GM18907 (cell line): ENCODE measurements at regions not wholly inside any gene's neighbourhood (a gene's known extent, or its start where the extent isn't known, plus 50 kb on each side); places are given as distances from the start of the nearest gene placed in this dataset.

ENCODE experiments used
- ATAC-seq: cut with Tn5 transposase; IDR thresholded peaks from one replicate; pipeline ENCODE4 v1.9.1; 2021; ENCODE audit warnings: mild to moderate bottlenecking, moderate library complexity; ENCODE audit not compliant: unreplicated experiment

DNA sequence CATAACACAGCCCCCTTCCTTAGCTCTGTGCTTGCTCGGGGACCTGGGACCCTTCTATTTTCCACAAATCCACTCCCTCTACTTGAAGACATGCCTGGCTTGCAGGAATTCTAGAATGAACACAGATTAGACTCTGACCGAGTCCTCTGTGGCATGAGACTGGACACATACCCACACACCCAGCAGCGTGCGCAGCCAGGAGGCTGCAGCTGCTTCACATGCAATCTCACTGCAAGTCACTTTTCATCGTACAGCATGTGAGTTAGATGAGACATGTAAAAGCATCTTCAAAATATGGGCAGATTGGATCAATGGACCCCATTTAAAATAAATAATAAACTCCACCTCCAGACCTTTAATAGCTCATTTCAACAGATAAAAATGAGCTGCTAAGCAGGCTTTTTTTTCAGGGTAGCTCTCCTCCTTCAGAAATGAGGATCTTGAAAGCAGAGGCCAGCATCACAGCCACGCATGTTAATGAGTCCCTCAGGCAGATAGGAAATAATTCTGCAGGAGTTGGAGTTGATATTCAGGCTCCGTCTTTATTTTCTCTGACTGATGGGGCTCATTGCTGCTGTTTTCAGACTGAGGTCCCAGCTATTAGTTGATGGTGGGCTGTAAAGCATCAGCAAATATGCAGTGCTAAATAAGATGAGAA, 215.1 kb upstream of the GGTLC1 start:
- ATAC-seq = no peak

DNA sequence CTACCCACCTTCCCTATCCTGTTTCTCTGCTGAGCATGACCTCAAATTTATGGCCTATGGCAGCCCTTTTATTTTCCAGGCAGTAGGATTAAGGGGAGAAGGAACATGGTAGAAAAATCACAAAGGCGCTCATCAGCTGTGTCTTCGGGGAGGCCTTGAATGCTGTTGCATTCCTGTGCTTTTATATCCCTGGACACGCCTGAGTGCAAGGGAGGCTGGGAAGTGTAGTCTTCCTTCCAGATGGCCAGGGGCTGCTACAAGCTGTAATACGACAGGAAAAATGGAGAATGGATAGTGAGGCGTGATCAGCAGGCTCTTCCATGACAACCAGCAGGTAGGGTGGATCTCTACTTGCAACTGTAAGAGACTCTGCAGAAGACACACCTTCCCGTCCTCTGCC, 210.9 kb upstream of the GGTLC1 start:
- no peak for ATAC-seq

DNA sequence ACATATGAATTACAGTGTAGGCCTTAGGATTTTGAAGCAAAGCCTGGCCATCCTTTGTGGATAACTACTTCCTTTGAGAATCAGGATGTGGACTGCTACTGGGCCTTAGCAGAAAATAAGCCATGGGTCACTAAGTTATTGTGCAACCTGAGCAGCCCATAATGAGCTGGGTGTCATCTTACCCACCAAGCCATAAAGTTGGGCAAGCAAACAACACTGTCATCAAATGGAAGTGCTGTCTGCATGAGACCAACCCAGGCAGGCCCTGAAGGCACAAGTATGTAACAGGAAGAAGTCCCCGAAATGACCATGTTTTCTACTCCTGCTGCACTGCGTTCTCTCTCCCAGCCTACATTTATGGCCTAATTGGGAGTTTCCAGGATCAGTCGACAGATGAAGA, 205.6 kb upstream of the GGTLC1 start:
- no peak for ATAC-seq

DNA sequence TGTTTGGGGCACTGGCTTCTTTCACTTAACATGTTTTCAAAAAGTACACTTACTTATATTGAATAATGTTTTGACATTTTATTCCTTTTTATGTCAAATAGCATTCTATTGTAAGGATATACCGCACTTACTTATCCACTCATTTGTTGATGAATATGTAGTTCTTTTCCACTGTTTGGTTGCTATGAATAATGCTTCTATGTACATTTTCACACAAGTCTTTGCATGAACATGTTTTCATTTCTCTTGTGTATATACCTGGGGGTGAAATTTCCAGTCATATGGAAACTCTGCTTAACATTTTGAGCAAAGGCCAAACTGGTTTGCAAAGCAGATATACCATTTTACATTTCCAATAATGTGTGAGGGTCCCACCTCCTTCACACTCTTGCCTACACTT, 202.3 kb upstream of the GGTLC1 start:
- no peak for ATAC-seq

DNA sequence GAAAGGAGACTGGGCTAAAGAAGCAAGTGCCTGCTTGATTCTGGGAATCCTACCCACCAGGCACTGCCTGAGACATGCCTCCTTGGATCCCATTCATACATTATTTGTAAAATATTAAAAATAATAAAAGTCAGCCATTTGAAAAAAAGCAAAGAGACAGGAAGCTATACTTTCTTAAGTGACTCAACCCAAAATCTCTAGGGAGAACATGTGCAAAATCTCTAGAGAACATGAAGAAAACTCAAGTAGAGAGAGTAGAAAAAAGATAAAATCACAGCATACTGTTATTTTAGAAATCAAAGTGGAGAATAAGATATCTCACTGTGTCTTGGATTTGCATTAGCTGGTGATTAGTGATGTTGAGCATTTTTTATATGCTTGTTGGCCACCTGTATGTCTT, 197.2 kb upstream of the GGTLC1 start:
- ATAC-seq = no peak

DNA sequence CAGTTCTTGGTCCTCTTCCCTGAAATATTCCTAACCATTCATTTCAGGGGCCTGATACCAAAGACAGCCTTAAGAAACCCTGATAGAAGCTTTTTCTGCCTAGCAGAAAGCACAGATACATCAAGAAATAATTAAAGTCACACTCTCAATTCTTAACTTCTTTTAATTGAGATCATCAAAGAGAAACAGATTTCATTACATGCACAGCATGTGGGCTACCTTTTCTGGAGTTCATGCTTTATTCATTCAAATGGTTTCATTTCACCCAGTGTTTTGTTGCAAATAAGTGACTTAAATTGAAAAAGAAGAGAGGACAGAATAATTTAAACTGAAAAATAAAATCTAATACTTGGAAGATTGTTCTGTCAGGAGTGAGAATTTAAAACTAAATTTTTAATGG, 192.6 kb upstream of the GGTLC1 start:
- ATAC-seq = no peak

DNA sequence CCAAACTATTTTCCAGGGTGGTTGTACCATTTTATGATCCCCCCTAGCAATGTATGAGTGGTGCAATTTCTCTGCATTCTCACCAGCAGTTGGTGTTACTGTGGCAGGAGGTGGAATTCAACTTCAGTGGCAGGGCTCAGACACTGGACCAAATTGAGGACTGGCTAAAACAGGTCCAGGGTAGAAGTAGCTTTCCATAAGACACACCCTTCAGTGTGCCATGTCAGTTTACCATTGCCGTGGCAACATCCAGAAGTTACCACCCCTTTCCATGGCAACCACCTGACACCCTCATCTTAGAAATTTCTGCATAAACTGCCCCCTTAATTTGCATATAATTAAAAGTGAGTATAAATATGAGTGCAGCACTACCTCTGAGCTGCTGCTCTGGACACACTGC, 180.7 kb upstream of the GGTLC1 start:
- no peak for ATAC-seq

DNA sequence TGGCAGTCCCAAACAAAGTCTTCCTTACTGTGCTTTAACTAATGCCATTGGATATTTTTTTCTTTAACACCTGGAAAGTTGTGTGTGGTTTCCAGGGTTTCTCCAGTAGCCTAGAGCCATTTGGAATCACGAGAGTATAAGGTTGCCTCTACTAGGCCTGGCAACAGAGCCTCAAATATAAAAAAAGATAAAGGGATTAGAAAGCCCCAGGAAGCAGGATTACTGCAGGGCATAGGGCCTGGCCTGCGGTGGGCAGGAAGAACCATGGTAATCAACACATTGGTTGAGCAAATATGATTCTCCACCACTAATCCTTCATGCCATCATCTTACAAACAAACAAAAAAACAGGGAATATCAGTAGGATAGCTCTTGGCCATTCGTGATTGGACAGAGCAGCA, 177.8 kb upstream of the GGTLC1 start:
- no peak for ATAC-seq

DNA sequence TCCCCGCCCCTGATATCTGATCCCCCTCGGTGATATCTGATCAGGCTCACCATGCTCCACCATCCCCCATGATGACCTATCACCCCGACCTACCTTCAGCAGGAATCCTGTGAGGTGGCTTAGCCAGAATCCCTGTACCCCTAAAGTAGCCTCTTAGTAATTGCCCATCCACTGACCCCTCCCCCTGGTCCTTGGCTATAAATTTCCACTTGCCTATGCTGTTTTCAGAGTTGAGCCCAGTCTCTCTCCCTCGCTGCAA, 177.5 kb upstream of the GGTLC1 start:
- ATAC-seq = no peak

DNA sequence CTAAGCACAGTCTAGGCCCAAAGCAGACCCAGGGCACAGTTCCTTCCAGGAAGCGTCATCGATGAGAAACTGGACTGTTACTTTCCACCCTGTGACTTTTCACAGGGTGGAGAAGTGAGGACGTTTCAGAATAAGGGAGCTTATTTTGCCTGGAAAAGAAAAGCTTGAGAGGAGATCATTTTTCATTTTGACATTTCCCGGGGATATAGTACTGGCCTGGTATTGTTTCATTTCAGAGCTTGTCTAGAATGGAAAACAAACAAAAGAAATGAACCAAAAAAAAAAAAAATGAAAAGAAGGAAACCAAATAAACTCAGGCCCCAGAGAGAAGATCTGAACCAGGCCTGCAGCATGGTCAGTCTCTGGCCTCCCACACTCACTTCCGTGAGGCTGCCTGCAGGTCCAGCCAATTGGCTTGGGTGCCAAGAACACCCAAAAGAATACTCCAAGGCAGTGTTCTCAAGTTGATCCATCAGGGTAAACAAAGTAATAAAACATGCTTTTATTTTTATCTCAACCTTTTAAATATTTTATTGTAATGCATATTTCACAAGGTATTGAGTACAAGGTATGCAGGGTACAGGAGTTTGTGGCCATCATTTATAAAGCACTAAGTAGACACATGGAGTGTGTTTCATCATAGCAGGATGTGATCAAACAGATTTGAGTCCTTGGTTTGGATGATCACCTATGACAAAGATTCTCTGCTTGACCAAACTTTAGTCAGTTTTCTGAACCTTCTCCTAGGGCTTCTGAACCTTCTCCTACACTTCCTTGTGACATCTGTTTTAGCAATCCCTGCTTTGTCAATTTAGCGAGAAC, 176.9 kb upstream of the GGTLC1 start:
- ATAC-seq = no peak

DNA sequence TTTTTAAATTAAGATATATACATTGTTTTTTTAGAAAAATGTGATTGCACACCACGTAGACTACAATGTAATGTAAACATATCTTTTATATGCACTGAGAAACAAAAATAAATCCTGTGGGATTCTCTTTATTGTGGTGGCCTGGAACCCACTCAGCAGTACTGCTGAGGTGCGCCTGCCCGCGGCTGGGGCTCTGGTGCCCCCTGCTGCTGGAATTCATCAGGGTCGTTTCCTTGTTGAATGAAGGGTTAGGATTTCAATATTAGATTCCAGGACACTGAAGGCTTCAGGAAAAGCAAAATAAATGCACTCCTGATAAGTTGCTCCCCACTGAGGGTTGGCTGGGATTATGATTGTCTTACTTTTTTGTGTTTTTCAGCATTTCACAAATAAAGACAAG, 175.8 kb upstream of the GGTLC1 start:
- ATAC-seq = no peak

DNA sequence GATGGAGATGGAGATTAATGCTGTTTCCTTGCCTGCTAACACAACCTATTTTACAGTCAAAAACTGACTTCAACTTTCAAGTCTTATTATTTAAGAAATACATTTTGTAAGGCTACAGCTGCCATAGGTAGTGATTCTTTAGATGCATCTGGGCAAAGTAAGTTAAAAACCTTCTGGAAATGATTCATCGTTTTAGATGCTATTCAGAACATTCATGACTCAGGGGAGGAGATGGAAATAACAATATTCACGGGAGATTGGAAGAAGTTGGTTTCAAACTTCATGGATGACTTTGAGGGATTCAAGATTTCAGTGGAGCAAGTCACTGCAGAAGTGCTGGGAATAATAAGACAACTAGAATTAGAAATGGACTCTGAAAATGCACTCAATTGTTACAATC, 174.9 kb upstream of the GGTLC1 start:
- no peak for ATAC-seq

DNA sequence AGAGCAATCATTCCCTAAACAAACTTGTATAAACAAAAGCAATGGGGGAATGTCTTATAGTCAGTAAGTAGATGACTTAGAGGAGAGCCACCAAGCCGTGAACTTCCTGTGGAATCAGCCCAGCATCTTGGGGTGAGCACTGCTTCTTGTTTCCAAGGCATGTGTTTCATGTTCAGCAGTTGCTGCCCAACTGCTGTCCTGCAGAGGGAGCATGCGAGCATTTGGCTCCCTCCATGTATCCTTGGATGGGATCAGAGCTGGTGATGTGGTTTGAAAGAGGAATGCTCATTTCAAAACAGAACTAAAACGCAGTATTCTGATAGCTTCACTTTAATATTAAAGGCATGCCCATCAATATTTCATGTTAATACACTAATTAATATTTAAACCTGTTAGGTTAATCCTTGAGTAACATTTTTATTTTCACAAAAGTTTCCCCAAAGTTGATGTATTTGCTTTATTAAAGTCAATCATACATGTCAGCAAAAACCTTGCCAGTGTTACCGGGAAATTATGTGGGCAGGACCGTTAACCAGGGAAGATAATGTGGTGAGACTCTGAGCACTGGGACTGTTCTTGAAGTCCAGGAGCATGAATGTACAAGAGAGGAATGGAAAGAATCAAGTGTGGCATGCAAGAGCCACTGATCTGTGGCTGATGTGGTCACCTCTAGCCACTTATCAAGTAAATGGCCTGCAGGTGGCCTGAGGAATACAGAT, 172.1 kb upstream of the GGTLC1 start:
- ATAC-seq = no peak

DNA sequence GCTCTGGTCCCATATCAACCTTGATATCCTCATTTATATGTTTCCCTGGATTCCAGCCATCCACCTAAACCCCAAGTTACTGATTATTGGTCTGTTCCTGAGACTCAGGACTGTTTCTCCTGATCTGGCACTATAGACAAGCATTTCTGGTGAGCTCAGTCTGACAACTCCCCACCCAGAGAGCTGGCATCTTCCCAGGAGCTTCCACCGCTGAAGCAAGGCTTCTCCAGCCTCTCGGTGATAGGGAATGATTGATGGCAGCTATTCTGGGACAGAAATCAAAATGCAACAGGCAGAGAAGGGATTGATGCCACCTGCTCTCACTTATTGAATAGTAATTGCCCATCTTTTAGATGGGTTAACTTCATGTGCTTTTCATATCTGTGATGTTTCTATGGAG, 169.7 kb upstream of the GGTLC1 start:
- ATAC-seq = no peak

DNA sequence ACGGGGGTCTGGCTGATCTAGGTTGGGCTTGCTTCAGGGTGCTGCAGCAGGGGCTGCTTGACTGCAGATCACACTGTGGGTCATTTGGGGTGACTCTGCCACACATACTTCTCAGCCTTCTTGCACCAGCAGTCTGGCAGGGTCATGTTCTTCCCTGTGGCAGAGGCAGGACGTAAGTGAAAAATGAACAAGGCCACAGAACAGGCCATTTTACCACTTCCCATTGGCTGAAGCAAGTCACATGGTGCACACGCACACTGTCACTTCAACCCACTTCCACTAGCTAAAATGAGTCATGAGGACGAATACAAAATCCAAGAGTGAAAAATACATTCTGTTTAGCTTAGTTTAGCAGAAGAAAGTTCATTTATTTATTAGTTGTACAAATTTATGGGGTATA, 168.6 kb upstream of the GGTLC1 start:
- no peak for ATAC-seq

DNA sequence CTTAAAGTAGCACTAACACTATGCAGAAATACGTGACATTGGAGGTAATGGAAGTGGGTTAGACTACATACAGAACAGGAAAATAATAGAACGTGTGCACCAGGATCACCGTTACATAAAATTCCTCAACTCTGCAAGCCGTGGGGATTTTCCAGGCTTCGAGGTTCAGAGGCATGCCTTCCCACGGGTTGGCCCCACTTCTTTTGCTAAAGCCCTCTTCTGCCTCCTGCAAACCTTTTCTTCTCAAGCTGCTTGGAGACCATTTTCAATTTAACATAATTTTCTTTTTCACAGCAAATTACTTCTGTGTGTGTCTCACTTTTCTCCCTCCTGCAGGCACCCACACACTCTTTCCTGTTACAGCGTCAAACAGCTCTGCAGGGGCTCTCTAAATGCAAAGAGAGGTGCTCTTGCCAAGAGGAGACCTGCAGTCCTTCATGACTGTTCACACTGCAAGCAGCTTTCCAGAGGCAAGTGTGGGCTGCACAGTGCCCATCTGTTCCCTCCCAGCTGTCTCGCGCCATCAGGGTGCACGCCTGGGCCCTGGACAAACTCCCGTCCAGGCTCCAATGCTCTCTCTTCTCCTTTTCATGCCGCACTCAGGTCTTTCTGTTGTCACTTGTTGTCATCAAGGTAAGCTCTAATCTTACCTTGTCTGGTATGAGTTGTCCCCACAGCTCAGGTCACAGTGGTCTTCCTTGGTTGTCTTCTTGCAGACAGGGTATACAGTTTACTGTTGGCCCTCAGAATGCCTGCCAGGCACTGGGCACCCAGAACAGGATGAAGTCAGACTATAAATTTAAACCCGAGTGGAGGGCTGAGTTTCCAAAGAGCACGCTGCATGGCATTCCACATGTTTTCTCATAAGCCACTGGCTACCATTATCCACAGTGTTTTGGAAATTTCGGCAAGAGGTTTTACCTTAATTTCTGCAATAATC, 164.8 kb upstream of the GGTLC1 start:
- ATAC-seq = no peak

DNA sequence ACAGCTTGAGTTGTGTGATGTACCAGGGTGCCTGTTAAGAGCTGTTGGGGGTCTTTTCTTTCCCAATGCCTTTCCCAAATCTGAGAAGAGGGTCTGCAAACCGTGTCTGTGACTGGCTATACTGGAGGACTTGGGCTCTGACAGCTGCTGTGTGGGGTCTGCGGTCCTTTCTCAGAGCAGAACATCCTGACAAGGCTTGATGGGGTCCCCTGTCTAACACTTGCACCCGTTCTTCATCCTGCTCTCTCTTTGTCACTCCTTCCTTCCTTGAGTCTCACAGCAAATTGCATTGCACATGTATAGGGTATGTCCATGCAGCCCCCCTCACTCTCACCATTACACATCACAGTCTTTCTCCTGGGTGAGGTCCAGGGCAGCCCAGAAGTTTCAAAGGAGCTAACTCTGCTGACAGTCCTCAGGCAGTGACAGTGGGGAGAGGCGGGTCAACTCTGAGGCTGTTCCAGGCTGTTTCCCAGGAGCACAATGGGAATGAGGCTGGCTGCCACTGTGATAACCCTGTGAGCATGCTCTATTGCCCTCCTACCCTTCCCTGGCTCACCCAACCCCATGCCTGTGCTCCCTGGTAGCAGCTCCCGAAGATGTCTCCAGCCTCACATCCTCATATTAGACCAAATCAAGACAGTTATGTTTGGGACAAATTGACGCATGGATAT, 163.2 kb upstream of the GGTLC1 start:
- ATAC-seq = no peak

DNA sequence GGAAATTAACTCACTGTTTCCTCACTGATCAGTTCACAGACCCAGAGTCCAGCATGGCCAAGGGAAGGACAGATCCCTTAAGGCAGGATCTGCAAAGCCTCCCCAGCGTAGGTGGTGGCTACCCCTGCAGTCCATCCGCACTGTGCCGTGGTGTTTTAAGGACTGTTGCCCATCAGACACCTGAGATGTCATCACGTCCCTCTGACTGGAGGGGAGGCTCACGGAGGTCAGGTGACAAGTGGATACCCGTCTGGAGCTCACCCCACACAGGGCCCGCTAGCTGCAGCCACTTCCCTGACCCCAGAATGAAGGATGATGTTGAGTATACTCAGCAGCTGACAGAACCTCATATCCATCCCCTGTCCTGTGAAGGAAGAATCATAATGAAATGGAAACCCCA, 161.8 kb upstream of the GGTLC1 start:
- no peak for ATAC-seq

DNA sequence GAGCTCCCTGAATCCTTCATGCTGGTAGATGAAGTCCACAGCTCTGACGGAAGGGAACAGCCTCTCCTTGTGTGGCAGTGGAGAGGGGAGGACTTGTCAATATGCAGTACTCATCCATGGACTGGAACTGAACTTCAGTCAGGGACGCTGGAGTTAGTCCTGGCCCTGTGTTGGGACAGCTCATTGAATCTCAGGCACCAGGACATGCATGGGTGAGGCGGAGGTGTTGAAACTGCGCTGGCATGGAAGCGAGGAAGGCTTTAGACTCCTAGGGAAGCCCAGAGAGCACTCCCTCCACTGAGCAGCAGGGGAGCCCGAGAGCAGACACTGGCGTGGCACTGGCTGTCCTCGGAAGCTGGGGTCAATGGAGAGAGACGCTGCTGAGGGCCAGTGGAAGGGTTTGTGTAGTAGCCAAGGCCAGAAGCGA, 161.3 kb upstream of the GGTLC1 start:
- no peak for ATAC-seq

DNA sequence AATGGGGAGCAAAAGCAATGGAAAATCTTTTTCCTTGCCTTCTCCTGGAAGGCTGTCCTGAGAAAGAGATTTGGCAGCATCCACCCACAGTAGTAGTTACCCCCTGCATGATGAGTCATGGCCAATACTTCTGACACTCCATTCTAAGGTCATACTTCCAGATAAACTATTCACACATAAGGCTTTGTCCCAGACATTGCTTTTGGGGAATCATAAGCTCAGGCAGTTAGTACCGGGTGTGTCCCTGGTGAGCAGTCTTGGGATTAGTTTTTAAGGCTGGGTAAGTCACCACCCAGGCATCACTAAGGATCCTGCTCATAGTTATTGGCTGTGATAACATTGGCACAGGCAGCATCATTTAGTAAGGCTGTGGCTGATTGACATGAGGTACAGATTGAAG, 160.6 kb upstream of the GGTLC1 start:
- no peak for ATAC-seq

DNA sequence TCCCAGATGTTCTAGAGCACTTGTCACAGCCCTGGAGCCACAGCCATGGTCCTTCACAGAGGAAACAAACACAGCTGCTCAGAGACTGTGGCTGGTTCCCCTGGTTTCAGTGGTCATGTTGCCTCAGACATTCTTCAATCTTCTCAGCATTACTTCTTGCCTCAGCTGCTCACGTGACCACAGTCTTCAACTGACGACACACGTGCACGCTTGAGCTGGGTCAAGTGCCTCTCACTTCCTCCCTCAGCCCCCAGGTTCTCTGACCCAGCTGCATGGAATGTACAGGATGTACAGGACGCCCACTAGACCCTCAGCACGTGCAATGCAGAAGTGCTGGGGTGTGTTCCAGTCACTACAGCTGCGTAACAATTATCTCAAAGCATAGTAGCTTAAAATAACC, 159.8 kb upstream of the GGTLC1 start:
- peak; percentile 89 for ATAC-seq
